HG03280 (cell line): ENCODE measurements at regions not wholly inside any gene's neighbourhood (a gene's known extent, or its start where the extent isn't known, plus 50 kb on each side); places are given as distances from the start of the nearest gene placed in this dataset.

ENCODE experiments used
- ATAC-seq: cut with Tn5 transposase; IDR thresholded peaks from one replicate; pipeline ENCODE4 v1.9.1; 2021; ENCODE audit warnings: mild to moderate bottlenecking, moderate library complexity; ENCODE audit not compliant: unreplicated experiment

- no peak for ATAC-seq
Observed at GRCh38 chr9:78559449-78559885, 262.5 kb downstream of the PSAT1 start.

DNA sequence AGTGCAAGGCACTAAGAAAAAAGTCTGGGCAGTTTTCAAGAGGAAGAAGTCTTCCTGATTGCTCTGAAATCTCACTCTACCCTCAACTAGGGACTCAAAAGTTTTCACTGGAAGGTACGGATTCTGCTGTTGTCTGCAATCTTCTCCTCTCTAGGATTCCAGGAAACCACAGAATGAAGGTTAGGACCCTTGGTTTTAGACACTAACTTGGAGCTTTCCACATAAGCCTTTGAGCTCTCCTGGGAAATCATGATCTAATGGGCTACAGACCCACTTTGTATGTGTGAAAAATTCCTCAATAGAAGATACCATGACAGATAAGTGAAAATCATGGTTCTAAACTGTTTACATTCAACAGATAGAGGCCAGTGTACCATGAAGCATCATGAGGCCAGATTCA, 265.1 kb downstream of the PSAT1 start:
- no peak for ATAC-seq

GRCh38 chr9:78563269-78563668, 266.3 kb downstream of the PSAT1 start:
- no peak for ATAC-seq

GRCh38 chr9:78565481-78565880, 268.6 kb downstream of the PSAT1 start:
- no peak for ATAC-seq

GRCh38 chr9:78566521-78566920, 269.6 kb downstream of the PSAT1 start:
- ATAC-seq, result no peak

DNA sequence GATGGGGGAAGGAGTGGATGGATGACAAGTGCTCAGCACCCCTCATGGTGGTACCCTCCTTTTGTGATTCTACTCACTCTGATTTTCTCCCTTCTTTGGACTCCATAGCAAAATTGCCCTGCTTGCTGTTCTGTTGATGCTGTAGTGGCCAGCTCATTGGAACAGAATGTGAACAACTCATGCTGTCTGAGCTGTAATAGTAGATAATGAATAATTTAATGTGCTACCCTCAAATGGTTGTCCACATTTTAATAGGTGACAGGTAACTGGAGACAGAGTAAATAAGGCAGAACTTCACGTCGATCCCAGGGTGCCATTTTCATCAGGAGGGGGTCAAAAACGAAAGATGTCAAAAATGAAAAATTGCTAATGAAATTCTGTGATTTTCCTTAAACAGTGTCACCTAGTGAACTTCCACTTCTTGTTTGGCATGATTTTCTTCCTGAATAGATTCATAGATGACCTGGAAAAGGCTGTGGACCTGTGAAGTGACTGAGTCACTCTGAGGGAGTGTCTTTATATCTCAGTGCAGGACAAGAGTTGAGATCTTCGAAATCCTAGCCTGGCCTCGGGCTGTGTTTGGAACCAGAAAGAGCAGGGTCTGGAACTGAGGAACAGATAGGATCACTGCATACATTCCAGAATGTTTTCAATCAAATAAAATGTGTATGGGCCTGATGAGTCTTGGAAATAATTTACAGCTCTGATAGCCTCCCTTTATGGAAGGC, 270.2 kb downstream of the PSAT1 start:
- no peak for ATAC-seq

- ATAC-seq, result no peak
Observed at GRCh38 chr9:78567693-78568092, 270.8 kb downstream of the PSAT1 start.

- ATAC-seq, result no peak
Observed at GRCh38 chr9:78568774-78569173, 271.8 kb downstream of the PSAT1 start.

DNA sequence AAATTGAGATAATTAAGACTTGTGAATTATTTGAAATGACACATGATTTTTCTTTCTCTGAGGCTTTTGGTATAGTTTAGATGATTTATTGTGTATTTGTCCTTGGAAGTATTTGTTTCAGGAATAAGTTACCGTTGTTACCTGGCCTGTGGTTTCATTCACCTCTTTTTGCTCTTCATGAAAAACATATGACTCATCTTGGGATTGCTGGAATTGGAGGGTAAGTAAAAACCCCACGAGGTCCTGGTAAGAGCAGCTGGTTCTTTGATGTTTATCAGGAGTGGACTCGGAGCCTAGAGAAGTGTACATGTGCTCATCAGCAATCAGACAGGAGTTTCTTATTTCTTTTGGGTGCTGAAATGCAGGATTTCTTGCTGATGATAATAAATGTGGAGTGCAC, 275.3 kb downstream of the PSAT1 start:
- ATAC-seq, result no peak

DNA sequence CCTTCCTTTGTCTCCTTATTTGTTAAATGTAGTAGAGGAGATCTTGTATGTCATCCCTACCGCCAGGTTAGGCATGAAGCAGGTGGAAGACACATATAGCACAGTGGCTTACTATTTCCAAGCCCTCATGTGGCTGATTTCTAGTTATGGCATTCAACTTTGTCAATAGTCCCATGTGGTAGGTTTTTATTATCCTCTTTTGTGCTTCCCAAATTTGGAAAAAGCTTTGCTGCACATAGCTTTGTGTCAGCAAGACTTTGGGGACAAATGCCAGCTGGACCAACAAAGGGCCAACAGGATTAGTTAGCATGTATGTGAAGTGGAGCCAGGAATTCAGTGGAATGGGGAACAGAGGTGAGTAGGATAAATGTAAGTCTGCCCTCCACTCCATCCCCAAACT, 276.3 kb downstream of the PSAT1 start:
- no peak for ATAC-seq

- no peak for ATAC-seq
Observed at GRCh38 chr9:78573669-78574068, 276.7 kb downstream of the PSAT1 start.

DNA sequence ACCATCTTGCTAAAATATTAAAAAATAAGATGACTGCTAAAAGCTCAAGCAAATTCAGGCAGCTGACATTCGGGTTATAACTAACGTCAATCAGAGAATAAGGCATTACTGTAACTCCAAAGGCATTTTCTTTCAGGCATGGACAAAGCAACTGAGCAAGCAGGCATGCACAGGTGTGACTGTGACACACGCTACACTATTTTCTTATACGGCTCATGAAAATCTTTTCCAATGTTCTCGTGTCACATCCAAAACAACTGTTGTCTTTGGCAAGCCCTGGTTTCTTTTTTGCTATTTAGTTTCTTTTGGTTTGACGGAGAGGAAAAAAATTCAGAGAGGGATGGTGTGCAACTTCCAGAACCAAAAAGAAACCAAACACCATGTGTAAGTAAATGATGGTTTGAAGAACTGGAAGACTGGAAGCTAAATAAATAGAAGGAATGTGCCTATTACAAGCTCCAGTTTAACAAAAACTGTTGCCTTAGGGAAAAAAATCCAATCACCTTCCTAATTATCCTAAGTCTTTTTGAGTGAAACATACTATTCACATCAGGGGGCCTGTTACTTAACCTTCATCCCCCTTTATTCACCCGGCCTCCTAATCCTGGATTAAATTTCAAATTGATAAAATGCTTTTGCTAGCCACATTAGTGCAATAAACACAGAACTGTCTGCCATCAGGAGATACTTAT, 277.6 kb downstream of the PSAT1 start:
- no peak for ATAC-seq

DNA sequence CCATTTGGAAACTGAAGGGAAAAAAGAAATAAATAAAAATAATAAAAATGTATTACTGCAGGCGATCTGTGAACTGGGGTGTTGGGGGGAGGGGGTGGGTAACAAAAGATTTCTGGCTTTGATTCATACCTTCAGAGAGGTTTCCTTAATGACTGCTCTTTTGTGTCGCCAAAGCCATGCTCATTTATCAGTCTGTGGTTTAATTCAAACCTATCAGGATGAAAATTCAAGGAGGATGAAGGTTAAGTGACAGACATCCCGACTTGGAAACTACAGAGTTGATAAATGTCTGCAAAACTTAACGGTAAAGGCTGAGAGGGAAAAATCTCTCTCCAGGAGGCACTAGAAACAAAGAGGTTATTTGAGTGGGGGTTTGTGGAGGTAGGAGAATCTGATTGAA, 278.2 kb downstream of the PSAT1 start:
- ATAC-seq, result no peak

DNA sequence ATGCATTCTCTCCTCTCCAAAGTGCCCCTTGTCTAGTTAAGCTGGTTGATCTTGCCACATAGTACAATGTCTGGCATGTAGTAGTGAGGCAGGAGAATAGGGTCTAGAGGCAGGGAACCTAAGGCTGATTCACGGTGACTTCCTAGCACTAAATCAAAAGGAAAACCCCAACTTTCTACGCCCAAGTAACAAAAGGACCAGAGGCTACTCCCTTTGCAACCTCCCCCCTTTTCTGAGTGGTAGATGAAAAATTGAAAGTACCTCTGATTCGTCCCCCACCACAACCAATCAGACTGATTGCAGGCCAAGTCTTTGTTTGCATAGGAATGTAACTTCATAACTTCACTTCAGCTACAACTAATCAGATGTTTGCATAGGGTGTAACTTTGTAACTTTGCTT, 278.8 kb downstream of the PSAT1 start:
- ATAC-seq, result no peak

- ATAC-seq, result no peak
Observed at GRCh38 chr9:78577156-78577906, 280.4 kb downstream of the PSAT1 start.

DNA sequence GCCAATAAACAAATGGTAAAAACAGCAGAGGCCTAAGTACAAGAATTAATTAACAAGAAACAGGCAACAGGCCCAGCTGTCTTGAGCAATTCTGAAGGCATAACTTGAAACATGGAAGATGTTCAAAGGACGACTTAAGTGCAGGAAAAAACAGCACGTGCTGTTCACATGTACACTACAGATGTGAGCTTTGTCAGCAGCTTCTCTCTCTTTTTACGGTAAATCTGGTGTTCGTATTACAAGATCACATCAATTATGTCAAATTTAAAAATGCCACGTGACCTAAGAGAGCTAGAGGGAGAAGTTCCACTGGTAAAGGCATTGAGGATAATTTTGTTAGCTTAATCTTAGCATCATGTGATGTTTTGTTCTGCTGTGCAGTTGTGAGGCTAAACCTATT, 281.1 kb downstream of the PSAT1 start:
- ATAC-seq, result no peak

DNA sequence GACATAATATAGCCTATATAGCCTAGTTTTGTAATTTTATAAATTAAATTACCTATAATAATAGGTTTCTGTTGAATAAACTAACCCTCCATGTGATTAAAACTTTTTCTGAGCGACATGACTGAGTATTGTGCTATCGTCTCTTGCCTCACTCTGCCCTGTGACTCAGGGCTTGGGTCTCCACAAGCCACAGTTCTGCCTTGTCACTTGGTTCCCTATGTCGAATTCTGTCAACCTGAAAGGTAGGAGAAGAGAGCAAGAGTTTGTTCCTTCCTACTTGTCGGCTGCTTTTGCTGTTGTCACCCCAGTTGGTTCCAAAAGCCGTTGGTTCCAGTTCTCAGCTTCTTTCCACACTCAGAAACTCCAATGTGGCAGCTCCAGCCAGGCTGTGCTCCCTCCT, 285.9 kb downstream of the PSAT1 start:
- ATAC-seq, result no peak

GRCh38 chr9:78584589-78584988, 287.7 kb downstream of the PSAT1 start:
- no peak for ATAC-seq

DNA sequence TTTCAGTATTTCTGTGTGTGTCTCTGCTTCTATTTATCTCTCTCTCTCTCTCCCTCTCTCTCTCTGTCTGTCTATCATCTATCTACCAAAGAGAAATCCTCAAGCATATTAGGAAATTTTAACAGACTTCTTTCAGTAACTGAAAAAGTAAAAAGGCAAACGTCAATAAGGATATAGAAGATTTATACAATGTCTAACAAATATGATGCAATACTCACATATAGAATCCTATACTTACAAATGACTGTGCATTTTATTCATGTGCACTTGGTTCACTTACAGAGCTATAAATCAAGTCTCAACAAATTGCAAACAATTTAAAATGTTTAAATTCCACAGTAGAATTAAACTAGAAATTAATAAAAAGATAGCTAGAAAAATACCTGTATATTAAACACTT, 289.0 kb downstream of the PSAT1 start:
- no peak for ATAC-seq

GRCh38 chr9:78590068-78590467, 293.1 kb downstream of the PSAT1 start:
- no peak for ATAC-seq

GRCh38 chr9:78592811-78593210, 295.9 kb downstream of the PSAT1 start:
- no peak for ATAC-seq
